ENCODE measurements at regions not wholly inside any gene's neighbourhood (a gene's known extent, or its start where the extent isn't known, plus 50 kb on each side); places are given as distances from the start of the nearest gene placed in this dataset.
"Not testable (repeated sequence)": the region's sequence is repeated elsewhere in the genome, so short reads cannot be mapped to it uniquely, and the experiment has no call there.

GRCh38 chr2:219835493-219835892, 208.1 kb downstream of the SLC4A3 start:
- no peak for DNase-seq (ENCODE audit: low read depth)

GRCh38 chr2:219836647-219837177, 209.3 kb downstream of the SLC4A3 start:
- DNase-seq (ENCODE audit: low read depth), result peak; percentile 15

- DNase-seq (ENCODE audit: low read depth), result no peak
These were observed 217.1 kb downstream of the SLC4A3 start for GRCh38 chr2:219844401-219845091.

GRCh38 chr2:219848882-219849281, 221.5 kb downstream of the SLC4A3 start:
- DNase-seq (ENCODE audit: low read depth), result no peak

- DNase-seq (ENCODE audit: low read depth), result no peak
These were observed 223.7 kb downstream of the SLC4A3 start for GRCh38 chr2:219851169-219851568.

GRCh38 chr2:219851801-219852481, 224.5 kb downstream of the SLC4A3 start:
- no peak for DNase-seq (ENCODE audit: low read depth)

- DNase-seq (ENCODE audit: low read depth), result no peak
These were observed 225.2 kb downstream of the SLC4A3 start for GRCh38 chr2:219852626-219853025.

GRCh38 chr2:219856602-219857001, 229.2 kb downstream of the SLC4A3 start:
- DNase-seq (ENCODE audit: low read depth), result no peak

GRCh38 chr2:219857751-219858150, 230.3 kb downstream of the SLC4A3 start:
- DNase-seq (ENCODE audit: low read depth), result no peak

- DNase-seq (ENCODE audit: low read depth), result no peak
These were observed 233.9 kb downstream of the SLC4A3 start for GRCh38 chr2:219861307-219861706.

- no peak for DNase-seq (ENCODE audit: low read depth)
These were observed 236.7 kb downstream of the SLC4A3 start for GRCh38 chr2:219864154-219864553.

- no peak for DNase-seq (ENCODE audit: low read depth)
These were observed 241.2 kb downstream of the SLC4A3 start for GRCh38 chr2:219868635-219869034.

- DNase-seq (ENCODE audit: low read depth), result peak; percentile 39
These were observed 242.6 kb downstream of the SLC4A3 start for GRCh38 chr2:219870041-219870440.

GRCh38 chr2:219871351-219871750, 243.9 kb downstream of the SLC4A3 start:
- no peak for DNase-seq (ENCODE audit: low read depth)

- DNase-seq (ENCODE audit: low read depth), result no peak
These were observed 247.6 kb downstream of the SLC4A3 start for GRCh38 chr2:219875036-219875435.

GRCh38 chr2:219875986-219876385, 248.6 kb downstream of the SLC4A3 start:
- not testable (repeated sequence) for DNase-seq (ENCODE audit: low read depth)

GRCh38 chr2:219876931-219877330, 249.5 kb downstream of the SLC4A3 start:
- no peak for DNase-seq (ENCODE audit: low read depth)

GRCh38 chr2:219877728-219878127, 250.3 kb downstream of the SLC4A3 start:
- DNase-seq (ENCODE audit: low read depth), result no peak

- DNase-seq (ENCODE audit: low read depth), result no peak
These were observed 251.1 kb downstream of the SLC4A3 start for GRCh38 chr2:219878516-219878915.

- DNase-seq (ENCODE audit: low read depth), result no peak
These were observed 254.4 kb downstream of the SLC4A3 start for GRCh38 chr2:219881851-219882250.

- no peak for DNase-seq (ENCODE audit: low read depth)
These were observed 259.2 kb downstream of the SLC4A3 start for GRCh38 chr2:219886615-219887014.

- DNase-seq (ENCODE audit: low read depth), result no peak
These were observed 260.4 kb downstream of the SLC4A3 start for GRCh38 chr2:219887870-219888269.

- no peak for DNase-seq (ENCODE audit: low read depth)
These were observed 266.1 kb downstream of the SLC4A3 start for GRCh38 chr2:219893541-219893940.
